H1 (cell line): ENCODE measurements at regions not wholly inside any gene's neighbourhood (a gene's known extent, or its start where the extent isn't known, plus 50 kb on each side); places are given as distances from the start of the nearest gene placed in this dataset.

ENCODE experiments used
- CTCF ChIA-PET: fragments of 300-600 bp; sonication (Branson Sonifier 250); formaldehyde crosslinking; loops from one replicate; lab custom pipeline; 2021; ENCODE audit not compliant: partially characterized antibody; lab: Charles Lee
- POLR2A ChIA-PET: fragments of 300-600 bp; sonication (Branson Sonifier 250); formaldehyde crosslinking; loops from one replicate; lab custom pipeline; 2021; ENCODE audit warnings: inconsistent platforms; ENCODE audit not compliant: partially characterized antibody; lab: Charles Lee
- DNase-seq, 2 experiments: peaks; one replicate each; pipeline versions ENCODE4 v3.0.0 to v3.0.0-alpha.2; 2010 to 2022; ENCODE audit warnings: low spot score in 2 of 2, low read depth in 1 of 2, mixed read lengths in 1 of 2
- FAIRE-seq: peaks from 2 replicates; lab custom pipeline; 2011; peaks lifted over from hg19 to GRCh38; lab: Jason Lieb, UNC
- H2AFZ ChIP-seq: 2 replicates; pipeline ENCODE4 v1.8.1; 2012; ENCODE audit warnings: low read length, inconsistent platforms
- H2AK5ac ChIP-seq: 2 replicates; pipeline ENCODE4 v1.6.1; 2013; ENCODE audit warnings: low read depth, low read length
- H2BK120ac ChIP-seq: replicated peaks from 2 replicates; pipeline ENCODE3; 2013; ENCODE audit warnings: low read depth, low read length, inconsistent platforms
- H2BK12ac ChIP-seq: 2 replicates; pipeline ENCODE4 v1.6.1; 2013; ENCODE audit warnings: low read depth, low read length
- H2BK15ac ChIP-seq: 2 replicates; pipeline ENCODE4 v1.6.1; 2013; ENCODE audit warnings: low read length
- H2BK20ac ChIP-seq: 2 replicates; pipeline ENCODE4 v1.6.1; 2013; ENCODE audit warnings: low read length
- H2BK5ac ChIP-seq: 2 replicates; pipeline ENCODE4 v1.6.1; 2013; ENCODE audit warnings: low read depth, low read length
- H3K14ac ChIP-seq: 2 replicates; pipeline ENCODE4 v1.6.1; 2013; ENCODE audit warnings: inconsistent platforms; ENCODE audit not compliant: insufficient read length
- H3K18ac ChIP-seq: 2 replicates; pipeline ENCODE4 v1.6.1; 2013; ENCODE audit warnings: low read length; ENCODE audit errors: extremely low read depth
- H3K23ac ChIP-seq: 2 replicates; pipeline ENCODE4 v1.6.1; 2013; ENCODE audit warnings: inconsistent platforms; ENCODE audit not compliant: insufficient read length
- H3K23me2 ChIP-seq: 2 replicates; pipeline ENCODE4 v1.6.1; 2013; ENCODE audit warnings: low read depth, low read length
- H3K27ac ChIP-seq: 2 replicates; pipeline ENCODE4 v1.6.1; 2011; ENCODE audit warnings: low read depth, low read length, inconsistent platforms
- H3K27me3 ChIP-seq, 4 experiments: replicated peaks in 1 of 4; 1 replicate in 1 of 4; 2 replicates in 3 of 4; pipeline versions ENCODE4 v1.6.1 to v1.8.1; 2011 to 2013; ENCODE audit warnings: low read length in 3 of 4, mild to moderate bottlenecking in 3 of 4, inconsistent platforms in 2 of 4, mixed read lengths in 2 of 4, moderate library complexity in 1 of 4; ENCODE audit not compliant: control insufficient read depth in 3 of 4, insufficient read depth in 3 of 4; ENCODE audit errors: extremely low read depth in 1 of 4
- H3K36me3 ChIP-seq, 4 experiments: 2 replicates each; pipeline versions ENCODE4 v1.6.1 to v1.8.1; 2011 to 2013; ENCODE audit warnings: mild to moderate bottlenecking in 4 of 4, low read length in 3 of 4, moderate library complexity in 2 of 4, control low read depth in 1 of 4, inconsistent platforms in 1 of 4; ENCODE audit not compliant: insufficient read depth in 4 of 4, control insufficient read depth in 2 of 4
- H3K4ac ChIP-seq: replicated peaks from 2 replicates; pipeline ENCODE3; 2013; ENCODE audit warnings: low read length, low read depth, mixed read lengths, inconsistent platforms; ENCODE audit not compliant: insufficient read length
- H3K4me1 ChIP-seq, 4 experiments: replicated peaks in 1 of 4; 1 replicate in 1 of 4; 2 replicates in 3 of 4; pipeline versions ENCODE4 v1.6.1 to v1.8.1; 2011 to 2013; ENCODE audit warnings: low read length in 3 of 4, inconsistent platforms in 2 of 4, mixed read lengths in 1 of 4; ENCODE audit not compliant: insufficient read depth in 4 of 4, control insufficient read depth in 3 of 4
- H3K4me2 ChIP-seq, 2 experiments: 2 replicates each; pipeline versions ENCODE4 v1.6.1 to v1.8.1; 2011 to 2013; ENCODE audit warnings: low read depth in 2 of 2, low read length in 2 of 2, control low read depth in 1 of 2, inconsistent platforms in 1 of 2, mild to moderate bottlenecking in 1 of 2; ENCODE audit not compliant: insufficient read depth in 1 of 2
- H3K4me3 ChIP-seq, 4 experiments: fragments of 200-600, 300-600 bp in 1 of 4; sonication (generic), shearing (Covaris generic), sonication (Bioruptor Twin) in 1 of 4; 2 replicates each; pipeline versions ENCODE4 v1.5.1 to v1.8.1; 2011 to 2016; ENCODE audit warnings: low read length in 4 of 4, low read depth in 3 of 4, control low read depth in 2 of 4, inconsistent platforms in 2 of 4, mild to moderate bottlenecking in 2 of 4, mixed read lengths in 1 of 4, moderate library complexity in 1 of 4; ENCODE audit not compliant: insufficient read depth in 2 of 4; ENCODE audit errors: extremely low read depth in 1 of 4
- H3K56ac ChIP-seq: replicated peaks from 2 replicates; pipeline ENCODE3; 2013; ENCODE audit warnings: low read depth, mild to moderate bottlenecking, mixed read lengths, low read length, inconsistent platforms; ENCODE audit not compliant: insufficient read length
- H3K79me1 ChIP-seq: 2 replicates; pipeline ENCODE4 v1.6.1; 2013; ENCODE audit warnings: low read depth, low read length, control low read depth
- H3K79me2 ChIP-seq, 2 experiments: 2 replicates each; pipeline versions ENCODE4 v1.6.1 to v1.8.1; 2012 to 2013; ENCODE audit warnings: low read length in 2 of 2, mild to moderate bottlenecking in 2 of 2, inconsistent platforms in 1 of 2; ENCODE audit not compliant: insufficient read depth in 2 of 2, control insufficient read depth in 1 of 2
- H3K9ac ChIP-seq, 4 experiments: replicated peaks in 1 of 4; 1 replicate in 1 of 4; 2 replicates in 3 of 4; pipeline versions ENCODE4 v1.6.1 to v1.8.1; 2011 to 2013; ENCODE audit warnings: low read depth in 3 of 4, low read length in 3 of 4, control low read depth in 2 of 4, mild to moderate bottlenecking in 2 of 4, moderate library complexity in 2 of 4, inconsistent platforms in 1 of 4; ENCODE audit errors: extremely low read depth in 1 of 4
- H3K9me3 ChIP-seq, 2 experiments: 2 replicates each; pipeline versions ENCODE4 v1.6.1 to v1.8.1; 2012 to 2013; ENCODE audit warnings: mild to moderate bottlenecking in 2 of 2, moderate library complexity in 2 of 2, control low read depth in 1 of 2, inconsistent platforms in 1 of 2, low read depth in 1 of 2, low read length in 1 of 2, mixed read lengths in 1 of 2; ENCODE audit not compliant: insufficient read depth in 2 of 2
- H4K20me1 ChIP-seq, 2 experiments: replicated peaks in 1 of 2; 2 replicates each; pipeline versions ENCODE3 to v1.8.1; 2011 to 2013; ENCODE audit warnings: inconsistent platforms in 2 of 2, low read length in 2 of 2, mild to moderate bottlenecking in 1 of 2; ENCODE audit not compliant: insufficient read depth in 2 of 2, control insufficient read depth in 1 of 2
- H4K5ac ChIP-seq: 2 replicates; pipeline ENCODE4 v1.6.1; 2013; ENCODE audit warnings: low read length, low read depth, mixed read lengths, inconsistent platforms; ENCODE audit not compliant: insufficient read length
- H4K8ac ChIP-seq: 2 replicates; pipeline ENCODE4 v1.8.0; 2013; ENCODE audit warnings: mild to moderate bottlenecking, moderate library complexity, low read length, inconsistent platforms; ENCODE audit not compliant: insufficient read depth; ENCODE audit errors: extremely low read depth
- H4K91ac ChIP-seq: replicated peaks from 2 replicates; pipeline ENCODE3; 2013; ENCODE audit warnings: low read length, mixed read lengths, inconsistent platforms; ENCODE audit not compliant: insufficient read length
- FOSL1 ChIP-seq: IDR thresholded peaks from 2 replicates; pipeline ENCODE4 v1.6.1; 2011; ENCODE audit warnings: mild to moderate bottlenecking, low read depth, low read length, moderate library complexity; ENCODE audit not compliant: insufficient read depth
- GTF2F1 ChIP-seq: IDR thresholded peaks from 2 replicates; pipeline ENCODE4 v1.6.1; 2012; ENCODE audit warnings: low read depth, low read length, improper control_type of control experiment, borderline replicate concordance
- NANOG ChIP-seq: IDR thresholded peaks from 2 replicates; pipeline ENCODE4 v1.6.1; 2011; ENCODE audit warnings: low read length, low read depth, mild to moderate bottlenecking, inconsistent platforms; ENCODE audit not compliant: insufficient read depth, poor library complexity, severe bottlenecking
- WGBS, 2 experiments: shearing (Covaris generic) in 1 of 2; methylation state at CpG; one replicate each; pipeline versions ENCODE4 v1.1.6 to v1.1.7; 2013 to 2015; ENCODE audit warnings: low lambda C conversion rate in 2 of 2, mixed read lengths in 2 of 2, inconsistent platforms in 1 of 2, low coverage in 1 of 2, missing lambda C conversion rate in 1 of 2; ENCODE audit not compliant: insufficient replicate concordance in 2 of 2, insufficient coverage in 1 of 2, insufficient read length in 1 of 2; ENCODE audit errors: extremely low coverage in 1 of 2, missing lambda C conversion rate in 1 of 2; 5-methylcytosine and 5-hydroxymethylcytosine counted together

GRCh38 chr3:139280027-139280671 is 63.7 kb upstream of the MRPS22 start:
- no peaks in the 10 kb centered on the region for H3K27me3 ChIP-seq
- no peak for FAIRE-seq
- H3K4me2 ChIP-seq, result no peak overlapping the region
- CTCF ChIA-PET, result interaction anchor here (0.6 to 1.7 kb wide), 2 partner anchors 10 to 26 kb away, joined by 3 to 4 read pairs; no protein-coding TSS in a partner anchor
- no peaks in the 10 kb centered on the region; the same call in 1 of the 2 replicates for H3K79me1 ChIP-seq
- WGBS, 2 experiments, result 76% methylated on average over 3 of the region's 3 CpGs; no CpG with 5 or more reads in 1 of the 2 experiments
- H2AK5ac ChIP-seq, result no peak overlapping the region
- H4K91ac ChIP-seq, result no peak overlapping the region
- no peaks in the 10 kb centered on the region for H3K4me1 ChIP-seq
- no peak overlapping the region for H4K5ac ChIP-seq
- no peak overlapping the region for H2BK120ac ChIP-seq
- H2BK5ac ChIP-seq, result no peak overlapping the region
- no peaks in the 10 kb centered on the region for H3K36me3 ChIP-seq
- no peak overlapping the region for H3K4ac ChIP-seq
- H2AFZ ChIP-seq, result no peak overlapping the region
- no peaks in the 10 kb centered on the region for H3K23me2 ChIP-seq
- no peak overlapping the region for H2BK12ac ChIP-seq
- no peak overlapping the region for H3K23ac ChIP-seq
- H4K8ac ChIP-seq, result no peak overlapping the region
- H3K9ac ChIP-seq, result no peak overlapping the region
- H3K56ac ChIP-seq, result no peak overlapping the region
- TF ChIP-seq GTF2F1, result no peak
- TF ChIP-seq FOSL1, result no peak
- TF ChIP-seq NANOG, result no peak
- TF ChIP-seq, all 59 proteins: peak for 0
- Histone ChIP-seq H3K4me3 (no peak overlapping the region), H3K27ac (no peak overlapping the region), H2BK20ac (no peak overlapping the region), H3K14ac (no peak overlapping the region), H3K18ac (no peak overlapping the region), H4K20me1 (no peaks in the 10 kb centered on the region), H3K9me3 (peaks cover 3% of the 10 kb centered on the region in 2 experiments; a peak in 1 of 4 replicates), H2BK15ac (no peak overlapping the region), H3K79me2 (no peaks in the 10 kb centered on the region)
- POLR2A ChIA-PET, result no interaction called here
- no peak for DNase-seq
